ENCODE measurements at regions not wholly inside any gene's neighbourhood (a gene's known extent, or its start where the extent isn't known, plus 50 kb on each side); places are given as distances from the start of the nearest gene placed in this dataset.

GRCh38 chr3:117322866-117323265 lies 613.3 kb downstream of the TUSC7 start:
- DNase-seq = no peak

DNA sequence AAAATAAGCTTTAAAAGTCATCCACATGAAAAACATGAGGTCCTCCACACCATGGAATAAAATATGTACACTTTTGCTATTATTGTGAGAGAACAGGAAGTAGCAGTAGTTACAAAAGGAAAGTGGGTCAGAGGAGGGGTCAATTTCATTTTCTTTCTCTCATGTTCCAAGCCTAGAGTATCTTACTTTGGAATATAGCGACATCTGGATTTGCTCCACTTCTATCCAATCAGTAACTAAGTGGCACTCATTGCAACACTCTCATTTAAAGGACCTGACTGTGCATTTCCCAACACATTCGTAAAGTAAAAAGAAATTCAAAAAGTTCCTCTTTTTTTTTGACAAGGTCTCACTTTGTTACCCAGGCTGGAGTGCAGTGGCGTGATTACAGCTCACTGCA lies 637.3 kb downstream of the TUSC7 start:
- no peak for DNase-seq

GRCh38 chr3:117348884-117349283 lies 639.3 kb downstream of the TUSC7 start:
- no peak for DNase-seq

DNA sequence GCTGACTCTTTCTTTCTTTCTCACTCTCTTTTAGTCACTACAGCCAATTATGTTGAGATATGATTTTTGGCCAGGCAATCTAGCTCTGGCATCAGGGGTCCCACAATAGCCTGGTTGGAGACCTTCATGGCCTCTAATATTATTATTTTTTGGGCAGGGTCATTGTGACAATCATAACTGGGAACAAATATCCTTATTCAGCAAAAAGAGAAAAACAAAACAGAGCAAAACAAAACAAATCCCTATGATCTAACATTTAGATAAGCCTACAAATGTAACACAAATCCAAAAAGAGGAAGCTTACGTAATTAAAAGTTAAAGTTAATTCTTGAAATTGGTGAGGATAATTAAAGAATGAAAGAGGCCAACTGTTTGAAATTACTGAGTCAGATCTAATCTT lies 640.0 kb downstream of the TUSC7 start:
- no peak for DNase-seq

DNA sequence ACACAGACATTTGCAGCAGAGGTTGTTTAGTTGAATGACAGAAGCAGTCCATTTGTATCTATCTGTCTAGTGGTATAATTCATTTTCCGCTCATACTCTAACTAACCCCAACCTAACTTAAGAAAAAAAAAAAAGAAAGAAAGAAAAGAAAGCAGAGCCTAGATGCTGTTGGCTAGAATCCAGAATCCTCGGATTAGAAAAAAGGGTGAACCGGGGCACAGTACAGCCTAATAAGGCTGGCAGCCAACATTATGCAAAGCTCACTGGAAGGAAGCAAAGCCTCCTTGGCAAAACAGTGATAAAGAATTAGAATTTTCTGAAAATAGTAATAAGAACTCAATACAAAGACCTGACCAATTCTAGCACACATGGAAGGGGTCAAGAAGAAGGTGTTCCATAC lies 640.8 kb downstream of the TUSC7 start:
- no peak for DNase-seq

DNA sequence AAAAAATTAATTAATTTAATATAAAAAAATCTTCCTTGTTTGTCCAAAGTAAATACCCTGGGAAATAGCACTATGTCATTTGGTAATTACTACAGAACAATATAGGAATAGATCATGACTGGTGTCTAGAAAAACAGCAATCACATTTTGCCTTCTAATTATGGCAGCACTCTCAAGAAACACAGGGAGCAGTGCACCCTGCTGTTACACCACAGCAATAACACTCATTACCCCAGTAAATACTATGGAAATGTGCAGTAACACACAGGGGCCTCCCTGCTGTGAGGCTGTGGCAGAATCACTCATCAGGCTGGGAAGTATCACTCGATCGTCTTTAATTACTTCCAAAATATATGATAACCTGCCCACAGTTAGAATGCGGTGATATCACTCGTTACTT lies 646.0 kb downstream of the TUSC7 start:
- no peak for DNase-seq

DNA sequence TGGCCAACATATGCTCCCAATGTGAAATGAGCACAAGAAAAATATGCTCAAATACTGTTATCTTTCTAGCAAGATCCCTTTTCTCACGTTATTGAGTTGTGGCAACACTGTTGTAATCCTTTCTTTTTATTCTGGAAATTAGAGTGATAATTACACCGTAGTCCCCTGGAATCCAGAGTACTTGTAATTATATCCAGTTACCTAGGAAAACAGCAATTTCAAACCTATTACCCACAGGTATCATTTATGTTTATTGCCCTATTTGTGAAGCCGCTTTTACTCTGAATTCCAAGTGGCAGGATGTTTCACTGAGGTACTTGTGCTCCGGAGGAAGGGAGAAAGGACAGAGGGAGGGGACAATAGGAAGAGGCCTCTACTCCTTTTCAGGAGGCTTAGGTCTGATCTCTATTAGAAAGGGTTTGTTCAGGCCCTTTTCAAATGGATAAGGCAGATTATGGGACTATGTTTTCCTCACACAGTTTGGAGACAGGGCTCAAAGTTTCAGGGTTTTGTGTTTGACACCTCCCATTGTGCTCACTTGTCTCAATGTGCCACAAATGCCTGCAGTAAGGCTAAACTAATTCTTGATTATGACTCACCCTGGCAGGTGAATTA lies 646.6 kb downstream of the TUSC7 start:
- no peak for DNase-seq

DNA sequence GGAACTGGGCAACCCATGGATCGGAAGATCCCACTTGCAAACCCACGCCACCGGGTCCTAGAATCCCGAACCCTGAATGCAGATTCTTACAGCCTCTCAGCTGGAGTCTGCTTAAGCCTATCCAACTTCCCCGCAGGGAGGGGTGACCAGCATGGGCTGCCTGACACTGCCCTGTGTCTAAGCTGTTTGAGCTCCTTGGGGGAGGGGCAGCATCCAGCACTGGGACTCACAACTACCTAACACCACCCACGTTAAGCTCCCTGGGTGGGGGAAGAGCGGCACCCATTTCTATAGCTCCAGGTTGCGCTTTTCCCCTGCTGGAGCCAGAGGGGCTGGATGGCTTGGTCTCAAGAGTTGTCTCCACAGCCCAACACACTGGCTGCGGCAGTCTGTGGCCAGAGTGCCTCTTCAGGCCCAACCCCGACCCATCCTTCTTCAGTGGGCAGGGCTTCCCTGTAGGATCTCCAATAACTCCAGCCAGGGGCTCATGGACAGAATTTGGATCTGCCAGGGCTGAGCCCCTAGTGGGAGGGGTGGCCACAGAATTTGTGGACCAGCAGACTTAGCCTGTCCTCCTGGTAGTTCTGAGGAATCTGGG lies 649.2 kb downstream of the TUSC7 start:
- DNase-seq = no peak

DNA sequence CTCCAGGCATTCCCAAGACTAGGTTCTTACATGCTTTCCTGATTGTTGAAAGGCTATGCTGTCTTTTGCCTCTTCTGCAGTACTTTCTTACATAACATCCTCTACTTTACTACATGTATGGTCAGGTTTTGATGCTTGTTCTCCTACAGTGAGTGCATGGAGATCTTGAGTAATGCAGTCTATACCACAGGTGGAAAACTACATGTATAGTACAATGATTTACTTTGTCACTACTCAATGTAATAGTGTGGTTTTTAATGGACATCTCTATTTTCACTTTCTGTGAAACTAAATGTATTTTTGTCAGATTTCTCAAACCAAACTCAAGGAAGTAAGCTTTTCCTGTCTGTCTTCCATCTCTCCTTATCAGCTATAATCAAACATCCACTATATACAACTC lies 657.0 kb downstream of the TUSC7 start:
- DNase-seq = no peak

DNA sequence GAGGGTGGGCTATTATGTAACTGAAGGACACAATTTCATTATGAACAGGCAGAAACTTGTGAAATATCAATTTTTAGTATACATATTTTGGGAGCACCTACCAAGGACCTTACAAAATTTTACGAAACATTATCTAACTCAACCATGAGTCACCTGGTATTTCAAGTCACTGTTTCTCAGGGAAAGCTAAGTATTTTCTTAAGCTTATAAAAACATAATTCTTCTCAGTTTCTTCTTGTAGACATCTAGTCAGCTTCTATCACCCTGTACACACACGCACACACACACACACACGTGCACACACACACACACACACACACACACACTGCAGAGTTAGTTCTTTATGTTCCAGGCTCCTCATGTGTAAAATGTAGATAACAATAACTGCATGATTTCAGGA lies 658.3 kb downstream of the TUSC7 start:
- no peak for DNase-seq

DNA sequence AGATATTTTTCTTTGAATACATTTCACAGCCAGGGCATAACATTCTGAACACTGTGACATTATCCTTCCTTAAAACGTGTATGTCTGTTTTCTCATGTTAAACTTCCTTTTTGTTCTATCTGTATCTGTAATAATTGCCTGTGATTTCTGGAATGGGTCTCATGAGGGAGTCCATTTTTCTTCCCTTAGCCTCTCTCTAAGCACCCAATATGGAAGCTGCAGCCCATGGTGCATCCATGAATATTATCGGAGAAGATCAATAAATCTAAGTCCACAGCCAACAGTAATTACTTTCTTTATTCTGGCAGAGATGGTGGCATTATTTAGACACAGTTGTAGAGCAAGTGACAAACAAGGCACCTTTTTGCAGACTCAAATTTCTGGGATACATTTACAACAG lies 671.1 kb downstream of the TUSC7 start:
- no peak for DNase-seq

DNA sequence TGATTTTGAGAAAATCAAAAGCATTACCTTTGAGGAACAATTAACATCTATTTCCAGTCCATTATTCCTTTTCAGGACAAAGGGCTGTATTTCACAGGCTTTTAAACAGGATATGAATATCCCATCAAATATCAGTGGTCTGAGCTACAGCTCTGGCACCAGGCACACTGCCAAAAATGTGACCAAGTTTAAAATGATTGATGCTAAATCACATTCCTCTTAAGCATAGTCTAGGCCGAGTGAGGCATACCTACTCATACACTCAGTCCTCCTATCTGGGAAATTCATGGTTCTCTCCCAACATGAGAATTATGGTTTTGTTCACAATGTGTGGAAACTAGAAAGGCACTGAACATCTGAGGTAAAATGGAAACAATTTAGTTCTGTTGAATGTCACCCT lies 683.5 kb downstream of the TUSC7 start:
- no peak for DNase-seq

DNA sequence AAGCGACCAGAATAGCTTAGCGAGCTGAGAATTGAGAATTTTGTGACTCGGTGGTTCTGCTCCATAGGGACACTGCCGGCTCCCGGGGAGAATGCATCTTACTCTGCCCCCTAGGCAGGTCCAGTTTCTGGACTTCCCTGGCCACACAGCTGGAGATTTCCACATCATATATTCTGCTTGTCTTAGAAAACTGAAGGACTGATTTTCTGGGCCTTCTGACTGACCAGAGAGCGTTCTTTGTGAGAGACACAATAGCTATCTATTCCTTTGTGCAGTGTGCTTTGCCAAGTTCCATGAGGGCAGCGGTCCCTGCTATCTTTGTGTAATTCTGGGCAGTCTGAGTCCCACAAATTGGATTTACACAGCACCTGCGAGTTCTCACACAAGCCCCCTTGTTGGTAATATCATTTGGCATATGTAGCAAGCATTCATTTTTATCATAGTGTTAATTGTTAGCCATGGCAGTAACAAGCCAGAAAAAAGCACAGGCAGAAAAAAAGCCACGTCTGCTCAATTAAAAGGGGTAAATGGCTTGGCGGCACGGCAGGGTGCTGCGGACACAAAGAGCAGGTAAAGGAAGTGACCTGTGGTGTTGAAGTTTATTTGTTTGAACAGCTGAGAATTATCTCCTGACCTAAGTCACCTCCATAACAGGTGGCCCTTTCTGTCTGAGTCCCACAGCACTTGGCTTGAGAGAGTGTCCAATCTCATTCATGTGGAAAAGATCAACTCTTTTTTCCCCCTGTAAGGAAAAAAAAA lies 688.7 kb downstream of the TUSC7 start:
- DNase-seq = no peak

DNA sequence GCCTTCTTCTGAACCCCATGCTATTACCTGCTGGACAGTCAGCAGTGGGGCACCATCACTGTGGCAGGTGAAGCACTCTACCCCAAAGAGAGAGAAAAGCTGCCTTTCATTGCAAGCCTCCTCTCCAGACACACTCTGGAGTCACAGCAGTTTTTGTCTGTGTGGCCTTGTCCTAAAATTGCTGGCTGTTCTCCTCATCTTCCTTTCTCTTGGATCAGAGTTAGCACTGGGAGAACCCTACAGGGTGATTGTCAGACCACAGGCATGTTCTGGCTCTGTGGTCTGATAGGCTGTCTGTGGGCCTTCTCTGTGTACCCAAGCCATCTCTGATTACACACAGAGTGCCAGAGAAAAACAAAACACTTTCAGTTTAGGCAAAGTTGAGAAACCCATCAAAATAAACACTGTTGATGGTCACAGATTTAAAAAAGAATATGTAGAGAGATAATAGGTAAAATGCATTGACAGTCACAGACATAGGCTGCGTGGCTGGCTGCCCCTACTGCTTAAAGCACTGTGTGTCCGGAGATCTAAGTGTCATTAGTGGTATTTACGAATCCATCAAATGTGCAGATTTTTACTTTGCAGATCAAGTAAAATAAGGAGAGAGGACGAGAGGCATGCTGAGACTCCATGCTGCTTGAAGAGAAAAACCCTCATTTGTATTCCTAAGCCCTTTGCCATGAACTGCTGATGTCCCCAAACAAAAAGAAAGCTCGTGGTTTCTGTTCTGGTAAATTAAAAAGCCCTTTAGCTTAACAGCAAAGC lies 689.9 kb downstream of the TUSC7 start:
- DNase-seq = no peak

- no peak for DNase-seq
These were observed 690.7 kb downstream of the TUSC7 start for GRCh38 chr3:117400303-117400702.

DNA sequence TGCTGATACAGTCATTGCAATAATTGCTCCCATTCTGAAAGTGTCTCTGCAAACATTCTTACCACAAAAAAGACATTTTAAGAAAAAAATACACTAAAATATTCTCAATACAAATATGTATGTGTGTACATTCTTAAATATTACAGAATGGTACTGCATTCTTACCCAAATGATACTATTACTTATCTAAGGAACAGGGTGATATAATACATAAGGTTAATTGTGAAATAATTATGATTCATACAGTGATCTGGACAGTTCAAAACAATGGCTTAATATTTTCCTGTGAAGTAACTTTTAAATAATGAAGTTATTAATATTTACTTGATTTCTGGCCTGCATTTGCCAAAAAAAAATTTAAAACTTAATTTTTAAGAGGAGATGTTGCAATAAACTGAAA lies 694.6 kb downstream of the TUSC7 start:
- no peak for DNase-seq

- no peak for DNase-seq
These were observed 695.2 kb downstream of the TUSC7 start for GRCh38 chr3:117404730-117405129.

DNA sequence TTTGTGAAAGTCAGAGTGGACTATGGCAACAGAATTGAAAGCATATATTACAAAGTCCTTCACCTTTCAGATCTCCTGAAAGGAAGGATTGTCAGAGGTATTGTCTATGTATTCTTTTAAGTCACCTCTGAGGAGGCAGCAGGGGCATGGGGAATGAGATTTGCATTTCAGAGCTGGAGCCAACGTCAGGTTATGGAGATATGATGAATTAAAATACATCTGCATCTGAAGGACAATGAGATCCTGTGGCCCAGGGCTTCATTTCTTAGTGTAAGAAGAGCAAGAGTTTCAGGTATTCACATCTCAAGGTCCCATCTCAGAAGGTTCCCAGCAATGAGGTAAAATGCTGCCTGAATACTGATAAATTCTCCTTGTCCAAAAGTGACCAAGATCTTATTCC lies 695.8 kb downstream of the TUSC7 start:
- DNase-seq = no peak

- no peak for DNase-seq
These were observed 697.7 kb downstream of the TUSC7 start for GRCh38 chr3:117407317-117407716.

DNA sequence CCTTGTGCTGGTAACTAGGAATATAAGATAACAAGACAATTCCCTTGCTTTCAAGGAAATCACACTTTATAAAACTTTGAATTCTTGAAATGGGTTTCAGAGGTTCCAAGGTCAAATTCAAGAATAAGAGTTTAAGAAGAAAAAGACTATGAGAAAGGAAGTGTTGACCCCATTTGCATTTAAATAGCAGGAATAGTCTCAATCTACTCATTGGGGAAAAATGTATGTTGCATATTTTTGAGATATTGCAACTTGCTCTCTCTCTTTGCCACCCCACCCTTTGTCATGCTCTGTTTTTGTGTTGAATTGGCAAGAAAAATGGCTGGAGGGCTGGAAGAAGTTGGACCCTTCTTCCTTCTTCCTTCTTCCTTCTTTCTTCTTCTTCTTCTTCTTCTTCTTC lies 699.2 kb downstream of the TUSC7 start:
- DNase-seq = no peak

- no peak for DNase-seq
These were observed 699.7 kb downstream of the TUSC7 start for GRCh38 chr3:117409256-117409655.

GRCh38 chr3:117409701-117410459 lies 700.3 kb downstream of the TUSC7 start:
- DNase-seq = no peak

DNA sequence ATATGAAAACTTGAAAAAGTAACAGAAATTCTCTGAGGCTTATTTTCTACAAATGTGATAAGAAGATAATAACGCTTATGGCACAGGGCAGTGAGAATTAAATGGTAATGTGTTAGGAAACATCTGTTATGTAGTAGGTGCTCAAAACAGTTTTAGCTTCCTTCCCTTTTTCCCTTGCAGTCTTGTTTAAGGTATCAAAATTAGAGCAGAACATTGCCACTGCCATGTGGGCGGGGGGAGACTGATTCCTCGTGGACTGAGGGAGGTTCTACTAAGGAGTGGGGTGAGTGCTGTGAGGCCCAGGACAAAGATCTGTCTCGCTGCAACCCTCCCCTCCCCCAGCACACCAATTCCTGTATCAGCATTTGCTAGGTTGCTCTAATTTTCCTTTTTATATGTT lies 702.4 kb downstream of the TUSC7 start:
- peak; percentile 82 for DNase-seq

All from KG1 (cell line).